GM19043 (cell line): ENCODE measurements at regions not wholly inside any gene's neighbourhood (a gene's known extent, or its start where the extent isn't known, plus 50 kb on each side); places are given as distances from the start of the nearest gene placed in this dataset.
"Not testable (repeated sequence)": the region's sequence is repeated elsewhere in the genome, so short reads cannot be mapped to it uniquely, and the experiment has no call there.

ENCODE experiments used
- ATAC-seq: cut with Tn5 transposase; IDR thresholded peaks from one replicate; pipeline ENCODE4 v1.9.1; 2021; ENCODE audit warnings: low read depth; ENCODE audit not compliant: unreplicated experiment

- no peak for ATAC-seq
These were observed 1008.3 kb downstream of the DNAH5 start for GRCh38 chr5:12936221-12936620.

- no peak for ATAC-seq
These were observed 1009.8 kb downstream of the DNAH5 start for GRCh38 chr5:12934722-12935121.

- no peak for ATAC-seq
These were observed 1016.3 kb upstream of the CTNND2 start for GRCh38 chr5:12920527-12920926.

GRCh38 chr5:12911156-12911555 is 1006.9 kb upstream of the CTNND2 start:
- ATAC-seq, result no peak

- no peak for ATAC-seq
These were observed 1006.4 kb upstream of the CTNND2 start for GRCh38 chr5:12910641-12911040.

GRCh38 chr5:12902611-12903010 is 998.4 kb upstream of the CTNND2 start:
- no peak for ATAC-seq

- ATAC-seq, result no peak
These were observed 997.5 kb upstream of the CTNND2 start for GRCh38 chr5:12901696-12902095.

- no peak for ATAC-seq
These were observed 991.8 kb upstream of the CTNND2 start for GRCh38 chr5:12896086-12896485.

- ATAC-seq, result no peak
These were observed 980.8 kb upstream of the CTNND2 start for GRCh38 chr5:12885018-12885417.

GRCh38 chr5:12883395-12883794 is 979.1 kb upstream of the CTNND2 start:
- no peak for ATAC-seq

- no peak for ATAC-seq
These were observed 972.5 kb upstream of the CTNND2 start for GRCh38 chr5:12876541-12877298.

- no peak for ATAC-seq
These were observed 966.8 kb upstream of the CTNND2 start for GRCh38 chr5:12870872-12871539.

- no peak for ATAC-seq
These were observed 961.3 kb upstream of the CTNND2 start for GRCh38 chr5:12865529-12865928.

GRCh38 chr5:12861886-12862654 is 957.8 kb upstream of the CTNND2 start:
- no peak for ATAC-seq

GRCh38 chr5:12856105-12856504 is 951.9 kb upstream of the CTNND2 start:
- not testable (repeated sequence) for ATAC-seq

GRCh38 chr5:12854386-12854785 is 950.1 kb upstream of the CTNND2 start:
- no peak for ATAC-seq

GRCh38 chr5:12851761-12852160 is 947.5 kb upstream of the CTNND2 start:
- ATAC-seq, result no peak

- ATAC-seq, result no peak
These were observed 944.5 kb upstream of the CTNND2 start for GRCh38 chr5:12848709-12849108.

- no peak for ATAC-seq
These were observed 941.4 kb upstream of the CTNND2 start for GRCh38 chr5:12845549-12846159.

GRCh38 chr5:12840972-12841371 is 936.7 kb upstream of the CTNND2 start:
- ATAC-seq, result no peak

GRCh38 chr5:12837592-12837991 is 933.3 kb upstream of the CTNND2 start:
- ATAC-seq, result no peak
